ENCODE measurements at regions not wholly inside any gene's neighbourhood (a gene's known extent, or its start where the extent isn't known, plus 50 kb on each side); places are given as distances from the start of the nearest gene placed in this dataset.

DNA sequence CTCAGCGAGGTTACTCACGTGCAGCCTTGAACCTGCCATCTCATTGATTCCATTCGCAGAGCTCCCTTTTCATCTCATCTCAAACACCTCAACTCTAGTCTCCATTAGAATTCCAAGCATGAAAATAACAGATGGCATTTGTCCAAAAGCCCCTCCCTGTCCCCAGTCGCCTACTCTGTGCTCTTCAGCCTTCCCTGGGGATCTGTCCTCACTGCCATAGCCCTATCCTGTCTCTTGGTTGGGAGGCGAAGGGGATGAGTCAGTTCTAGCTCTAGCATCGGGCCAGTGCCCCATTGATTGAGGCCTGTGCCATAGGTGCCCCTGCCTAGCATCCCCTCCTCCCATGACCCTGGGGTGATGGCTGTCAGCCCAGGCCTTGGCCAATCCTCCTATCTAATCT is 134.0 kb upstream of the PJA1 start:
- no peak for DNase-seq (ENCODE audit: low read depth)
- no peak overlapping the region for H3K4me3 ChIP-seq (ENCODE audit: low read depth, low read length)
- TF ChIP-seq, protein P1, sequence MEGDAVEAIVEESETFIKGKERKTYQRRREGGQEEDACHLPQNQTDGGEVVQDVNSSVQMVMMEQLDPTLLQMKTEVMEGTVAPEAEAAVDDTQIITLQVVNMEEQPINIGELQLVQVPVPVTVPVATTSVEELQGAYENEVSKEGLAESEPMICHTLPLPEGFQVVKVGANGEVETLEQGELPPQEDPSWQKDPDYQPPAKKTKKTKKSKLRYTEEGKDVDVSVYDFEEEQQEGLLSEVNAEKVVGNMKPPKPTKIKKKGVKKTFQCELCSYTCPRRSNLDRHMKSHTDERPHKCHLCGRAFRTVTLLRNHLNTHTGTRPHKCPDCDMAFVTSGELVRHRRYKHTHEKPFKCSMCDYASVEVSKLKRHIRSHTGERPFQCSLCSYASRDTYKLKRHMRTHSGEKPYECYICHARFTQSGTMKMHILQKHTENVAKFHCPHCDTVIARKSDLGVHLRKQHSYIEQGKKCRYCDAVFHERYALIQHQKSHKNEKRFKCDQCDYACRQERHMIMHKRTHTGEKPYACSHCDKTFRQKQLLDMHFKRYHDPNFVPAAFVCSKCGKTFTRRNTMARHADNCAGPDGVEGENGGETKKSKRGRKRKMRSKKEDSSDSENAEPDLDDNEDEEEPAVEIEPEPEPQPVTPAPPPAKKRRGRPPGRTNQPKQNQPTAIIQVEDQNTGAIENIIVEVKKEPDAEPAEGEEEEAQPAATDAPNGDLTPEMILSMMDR (IDR thresholded peaks at IDR 0.05; ENCODE audit: insufficient read depth, low read depth, low read length, missing control alignments): no peak

DNA sequence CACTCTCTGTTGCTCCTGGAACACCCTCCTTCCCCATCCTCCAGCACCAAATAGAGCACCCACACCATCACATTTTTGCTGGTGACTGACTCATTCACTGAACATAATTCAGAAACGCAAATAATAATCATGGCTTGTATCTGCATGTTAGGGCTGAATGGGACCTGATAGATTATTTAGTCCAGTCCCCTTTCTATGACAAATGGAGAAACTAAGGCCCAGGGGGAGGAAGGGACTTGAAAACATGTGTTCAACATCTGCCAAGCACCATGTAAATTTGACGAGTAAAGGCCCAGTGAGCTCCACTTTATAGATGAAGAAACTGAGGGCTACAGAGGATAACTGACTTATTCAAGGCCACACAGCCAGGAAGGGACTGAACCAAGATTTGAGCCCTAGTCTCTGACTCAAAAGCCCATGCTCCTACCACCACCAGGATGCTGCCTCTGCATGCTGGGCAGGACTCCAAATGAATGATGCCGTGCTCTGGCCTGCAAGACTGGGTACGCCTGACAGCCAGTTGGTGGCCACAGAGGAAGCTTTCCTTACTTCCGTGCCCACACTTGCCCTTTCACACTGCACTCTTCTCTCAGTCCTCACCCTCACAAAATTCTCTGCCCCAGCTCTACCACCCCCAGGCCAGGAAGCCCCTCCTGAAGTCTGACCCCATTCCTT is 133.3 kb upstream of the PJA1 start:
- DNase-seq (ENCODE audit: low read depth): no peak

GRCh38 chrX:69297506-69297905 is 132.3 kb upstream of the PJA1 start:
- DNase-seq (ENCODE audit: low read depth): no peak
- H3K4me3 ChIP-seq (ENCODE audit: low read depth, low read length): no peak overlapping the region
- TF ChIP-seq, protein P1 (IDR thresholded peaks at IDR 0.05; ENCODE audit: insufficient read depth, low read depth, low read length, missing control alignments): no peak

More for the DNA sequence above, 133.3 kb upstream of the PJA1 start:
- TF ChIP-seq, protein P1 (IDR thresholded peaks at IDR 0.05; ENCODE audit: insufficient read depth, low read depth, low read length, missing control alignments): no peak
- no peak overlapping the region for H3K4me3 ChIP-seq (ENCODE audit: low read depth, low read length)

GRCh38 chrX:69293776-69294601 is 128.7 kb upstream of the PJA1 start:
- DNase-seq (ENCODE audit: low read depth): no peak
- no peak overlapping the region for H3K4me3 ChIP-seq (ENCODE audit: low read depth, low read length)
- TF ChIP-seq, protein P1 (IDR thresholded peaks at IDR 0.05; ENCODE audit: insufficient read depth, low read depth, low read length, missing control alignments): no peak

GRCh38 chrX:69291116-69291515 is 125.9 kb upstream of the PJA1 start:
- TF ChIP-seq, protein P1 (IDR thresholded peaks at IDR 0.05; ENCODE audit: insufficient read depth, low read depth, low read length, missing control alignments): no peak
- H3K4me3 ChIP-seq (ENCODE audit: low read depth, low read length): no peak overlapping the region
- DNase-seq (ENCODE audit: low read depth): no peak

DNA sequence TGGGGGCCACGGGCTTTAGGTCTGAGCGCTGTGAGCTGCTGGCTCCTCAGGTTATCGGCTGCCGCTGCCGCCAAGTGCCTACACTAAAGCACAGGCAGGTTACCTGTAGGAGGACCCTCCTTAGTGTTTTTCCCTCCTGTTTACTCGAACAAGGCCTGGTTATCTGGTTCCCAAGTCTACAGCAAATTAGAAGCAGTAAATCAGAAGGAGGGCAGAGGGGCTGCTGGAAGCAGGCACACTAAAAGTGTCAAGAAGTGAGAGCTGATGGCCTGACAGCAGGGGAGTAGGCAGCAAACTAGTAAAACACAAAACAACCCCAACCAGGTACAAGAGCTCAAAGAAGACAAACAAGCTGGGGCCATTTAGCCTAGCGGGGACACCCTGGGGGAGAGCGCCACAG is 125.0 kb upstream of the PJA1 start:
- TF ChIP-seq, protein P1 (IDR thresholded peaks at IDR 0.05; ENCODE audit: insufficient read depth, low read depth, low read length, missing control alignments): no peak
- no peak for DNase-seq (ENCODE audit: low read depth)
- no peak overlapping the region for H3K4me3 ChIP-seq (ENCODE audit: low read depth, low read length)

All from GM12865 (cell line).